GM18907 (cell line): ENCODE measurements at regions not wholly inside any gene's neighbourhood (a gene's known extent, or its start where the extent isn't known, plus 50 kb on each side); places are given as distances from the start of the nearest gene placed in this dataset.

Experiments used
- ATAC-seq: cut with Tn5 transposase; IDR thresholded peaks from one replicate; pipeline ENCODE4 v1.9.1; 2021; ENCODE audit warnings: mild to moderate bottlenecking, moderate library complexity; ENCODE audit not compliant: unreplicated experiment

GRCh38 chr5:74079971-74080556, 454.1 kb downstream of the ARHGEF28 start:
- no peak for ATAC-seq

DNA sequence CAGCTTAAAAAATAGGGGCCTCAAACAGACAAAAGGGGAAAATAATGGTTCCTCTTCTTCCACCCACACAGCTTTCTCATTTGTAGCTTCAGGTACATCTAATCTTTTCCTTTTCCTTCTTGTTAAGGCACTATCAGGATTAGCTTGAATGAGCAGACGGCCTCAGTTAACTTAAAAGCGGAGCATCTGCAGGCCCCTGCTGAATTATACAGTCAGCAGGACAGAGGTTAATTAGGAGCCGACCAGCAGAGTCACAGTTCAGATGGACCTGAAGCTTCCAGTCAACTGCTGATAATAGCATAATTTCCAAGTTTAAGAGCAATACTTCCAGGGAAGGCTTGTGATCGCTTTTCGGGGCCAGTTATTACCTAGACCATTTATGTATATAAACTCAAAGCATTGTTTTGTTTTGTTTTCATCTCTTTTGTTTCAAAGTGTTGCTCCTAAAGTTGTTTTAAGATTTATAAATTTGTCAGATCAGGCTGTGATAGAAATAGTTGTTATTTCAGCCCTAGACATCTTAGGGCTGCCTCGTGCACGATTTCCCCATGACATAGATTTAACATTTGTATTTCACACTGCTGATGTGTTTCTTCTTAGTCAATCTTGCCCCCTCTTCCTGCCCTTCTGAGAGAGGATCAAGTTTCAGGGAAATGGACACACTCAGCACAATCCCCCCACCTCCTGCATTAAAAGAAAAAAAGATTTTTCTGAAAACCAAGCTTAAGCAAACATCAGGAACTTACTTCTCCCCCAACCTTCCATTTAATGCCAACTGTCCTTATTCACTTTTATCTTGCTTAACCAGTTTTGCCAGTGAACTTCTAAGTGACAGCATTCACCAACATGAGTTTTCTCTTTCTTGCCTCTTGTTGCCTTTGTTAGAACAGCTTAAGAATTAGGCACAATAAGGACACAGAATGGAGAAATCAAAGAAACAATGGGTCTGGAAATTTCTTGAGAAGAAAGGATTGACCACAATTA, 449.8 kb downstream of the ARHGEF28 start:
- no peak for ATAC-seq

DNA sequence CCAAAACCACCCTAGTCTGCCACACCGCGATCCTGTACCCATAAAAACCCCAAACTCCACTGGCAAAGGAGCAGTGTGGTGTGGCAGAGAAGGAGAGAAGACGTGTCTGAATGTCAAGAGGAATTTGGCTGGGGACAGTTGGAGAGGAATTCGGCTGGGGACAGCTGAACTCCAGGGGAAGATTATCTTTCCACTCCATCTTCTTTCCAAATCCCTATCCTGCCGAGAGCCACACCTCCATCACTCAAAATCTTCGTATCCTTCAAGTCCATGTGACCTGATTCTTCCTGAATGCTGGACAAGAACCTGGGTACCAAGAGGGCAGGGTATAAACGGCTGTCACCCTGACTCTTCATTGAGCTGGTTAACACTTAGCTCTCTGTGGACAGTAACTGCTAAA, 448.1 kb downstream of the ARHGEF28 start:
- no peak for ATAC-seq

GRCh38 chr5:74073257-74073656, 447.3 kb downstream of the ARHGEF28 start:
- ATAC-seq = no peak

DNA sequence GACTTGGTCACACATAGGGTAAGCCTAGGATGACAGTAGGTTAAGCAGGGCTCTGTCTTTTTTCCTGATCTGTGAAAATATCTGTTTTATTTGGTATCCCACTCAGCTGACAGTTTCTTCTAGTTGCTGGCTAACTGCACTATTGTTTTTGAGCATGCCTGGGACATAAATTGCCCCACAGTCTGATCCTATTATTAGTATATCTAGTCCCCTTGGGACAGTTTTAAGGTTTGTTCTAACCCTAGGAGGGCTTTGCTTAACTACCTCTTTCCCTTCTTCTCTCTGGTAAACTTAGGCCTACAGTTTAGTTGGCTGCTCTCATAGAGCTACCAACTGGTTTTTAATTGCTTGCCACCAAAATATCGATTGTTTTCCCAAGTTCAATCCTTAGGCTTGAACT, 446.6 kb downstream of the ARHGEF28 start:
- no peak for ATAC-seq

DNA sequence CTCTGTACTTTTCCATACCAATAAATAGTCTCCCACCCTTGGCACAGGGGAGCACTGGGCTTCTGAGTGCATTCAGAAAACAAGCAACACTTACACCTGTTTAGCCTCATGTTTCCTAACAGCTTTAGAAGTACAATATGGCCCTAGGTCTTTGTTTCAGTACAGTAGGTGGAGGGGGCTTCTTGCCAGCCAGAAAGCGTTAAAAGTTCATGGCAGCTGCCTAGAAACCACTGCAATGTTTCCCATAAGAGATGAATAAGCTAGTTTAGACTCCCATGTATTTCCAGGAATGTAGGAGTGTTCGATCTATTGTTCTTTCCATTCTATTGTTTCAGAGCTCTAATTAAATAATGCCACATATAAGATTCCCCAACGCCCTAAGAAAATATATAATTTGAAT, 444.8 kb downstream of the ARHGEF28 start:
- ATAC-seq = no peak

DNA sequence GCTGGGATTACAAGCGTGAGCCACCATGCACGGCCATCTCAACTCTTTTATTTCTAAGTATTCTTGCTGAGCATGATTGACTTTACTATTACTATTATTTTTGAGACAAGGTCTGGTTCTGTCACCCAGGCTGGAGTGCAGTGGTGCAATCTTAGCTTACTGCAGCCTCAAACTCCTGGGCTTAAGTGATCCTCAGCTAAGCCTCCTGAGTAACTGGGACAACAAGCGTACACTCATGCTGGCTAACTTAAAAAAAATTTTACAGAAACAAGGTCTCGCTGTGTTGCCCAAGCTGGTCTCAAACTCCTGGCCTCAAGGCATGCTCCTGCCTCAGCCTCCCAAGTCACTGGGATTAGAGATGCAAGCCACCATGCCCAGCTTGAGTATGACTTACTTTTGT, 443.7 kb downstream of the ARHGEF28 start:
- no peak for ATAC-seq

DNA sequence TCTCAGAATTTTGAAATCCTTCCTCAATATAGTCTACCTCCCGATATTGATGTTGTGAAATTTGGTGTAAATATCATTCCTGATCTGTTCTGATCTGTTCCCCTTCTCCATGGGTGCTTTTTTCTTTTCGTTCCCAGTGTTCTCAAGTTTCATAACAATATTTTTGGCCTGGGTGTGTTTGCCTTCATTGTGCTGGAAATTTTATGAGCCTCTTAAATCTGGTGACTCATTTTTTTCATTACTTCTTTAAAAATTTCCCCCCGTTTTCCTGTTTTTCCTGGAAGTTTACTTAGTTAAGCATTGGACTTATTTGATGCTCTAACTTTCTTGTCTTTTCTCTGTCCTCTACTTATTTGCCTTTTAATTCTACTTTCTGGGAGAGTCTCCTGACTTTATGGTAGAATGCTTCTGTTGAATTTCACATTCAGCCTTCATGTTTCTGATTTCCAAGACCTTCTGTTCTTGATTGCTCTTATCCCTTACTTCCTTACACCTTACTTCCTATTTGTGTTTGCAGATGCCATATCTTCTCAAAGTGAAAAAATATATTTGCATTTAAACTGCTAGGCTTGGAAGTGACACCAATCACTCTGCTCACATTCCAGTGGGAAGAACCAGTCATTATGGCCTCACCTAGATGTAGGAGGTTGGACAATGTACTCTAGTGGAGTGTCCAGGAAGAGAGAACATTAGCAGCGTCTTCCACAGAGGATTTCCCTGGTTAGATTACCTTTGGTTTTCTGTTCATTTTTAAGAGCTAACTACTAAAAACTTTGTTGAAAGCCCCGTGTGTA, 441.9 kb downstream of the ARHGEF28 start:
- ATAC-seq = no peak

GRCh38 chr5:74064911-74065310, 438.9 kb downstream of the ARHGEF28 start:
- ATAC-seq = no peak

- no peak for ATAC-seq
These were observed 438.2 kb downstream of the ARHGEF28 start for GRCh38 chr5:74064225-74064624.

DNA sequence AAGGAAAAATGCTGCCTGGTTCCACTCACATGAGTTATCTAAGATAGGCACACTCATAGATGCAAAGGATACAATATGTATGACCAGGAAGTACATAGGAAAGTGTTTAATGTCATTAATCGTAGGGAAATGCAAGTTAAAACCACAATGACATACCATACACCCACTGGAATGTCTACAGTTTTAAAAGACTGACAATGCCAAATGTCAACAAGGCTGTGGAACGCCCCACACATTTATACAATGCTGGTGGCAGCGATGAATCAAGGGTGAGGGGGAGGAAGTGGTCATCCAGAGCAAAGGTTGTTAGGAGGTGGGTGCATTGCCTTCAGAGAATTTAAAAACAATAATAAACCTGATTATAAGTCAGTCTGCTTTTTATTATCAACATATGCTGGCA, 437.8 kb downstream of the ARHGEF28 start:
- no peak for ATAC-seq

DNA sequence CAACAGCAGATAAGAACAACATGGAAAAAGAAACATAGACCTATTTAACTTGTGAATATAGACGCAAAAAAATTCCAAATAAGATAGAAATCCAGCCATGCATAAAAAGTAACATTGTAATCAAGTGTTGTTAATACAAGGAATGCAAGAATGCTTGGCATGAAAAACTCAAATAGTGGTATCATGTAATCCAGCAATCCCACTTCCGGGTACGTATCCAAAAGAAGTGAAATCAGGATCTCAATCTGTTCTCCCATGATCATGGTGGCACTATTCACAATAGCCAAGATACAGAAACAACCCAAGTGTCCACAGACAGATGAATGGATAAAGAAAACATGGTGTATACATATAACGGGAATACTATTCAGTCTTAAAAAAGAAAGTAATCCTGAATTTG, 437.4 kb downstream of the ARHGEF28 start:
- ATAC-seq = no peak

GRCh38 chr5:74061292-74061691, 435.3 kb downstream of the ARHGEF28 start:
- no peak for ATAC-seq

- no peak for ATAC-seq
These were observed 433.7 kb downstream of the ARHGEF28 start for GRCh38 chr5:74059706-74060105.

DNA sequence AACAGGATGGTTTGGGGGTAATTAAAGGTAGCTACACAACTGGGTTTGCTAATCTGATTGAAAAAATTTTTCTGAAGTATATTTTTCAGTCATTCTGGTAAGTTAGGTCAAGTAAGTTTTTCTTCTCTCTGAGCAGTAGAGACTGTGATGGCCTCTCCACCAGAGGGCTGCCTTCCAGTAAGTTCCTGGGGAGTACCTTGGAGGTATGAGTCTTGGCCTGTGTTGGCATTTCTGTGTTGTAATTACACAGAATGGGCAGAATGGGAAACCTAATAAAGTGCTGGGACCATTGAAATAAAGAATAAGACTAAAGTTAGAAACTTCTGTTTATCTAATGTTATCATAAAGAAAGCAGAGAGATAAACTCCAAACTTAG, 430.8 kb downstream of the ARHGEF28 start:
- no peak for ATAC-seq

GRCh38 chr5:74056107-74056788, 430.3 kb downstream of the ARHGEF28 start:
- no peak for ATAC-seq

- no peak for ATAC-seq
These were observed 429.6 kb downstream of the ARHGEF28 start for GRCh38 chr5:74055486-74056106.

- ATAC-seq = no peak
These were observed 428.8 kb downstream of the ARHGEF28 start for GRCh38 chr5:74054641-74055421.

DNA sequence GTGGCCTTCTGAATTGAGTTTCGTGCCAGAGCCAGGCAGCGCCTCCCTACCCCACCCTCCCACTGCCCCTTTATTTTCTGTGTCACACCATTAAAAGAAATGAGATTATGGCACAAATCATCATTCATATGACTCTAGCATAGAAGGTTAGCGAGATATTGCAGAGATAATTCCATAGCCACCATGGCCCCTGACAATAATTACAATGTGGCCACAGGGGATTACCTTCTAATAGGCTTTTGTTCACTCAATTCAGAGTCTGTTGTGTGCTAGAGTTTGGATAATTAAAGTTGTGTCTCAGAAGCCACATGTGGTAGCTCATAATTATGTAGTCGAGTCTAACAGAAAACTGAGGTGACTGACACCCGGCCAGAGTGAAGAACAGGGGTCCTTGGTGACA, 428.1 kb downstream of the ARHGEF28 start:
- ATAC-seq = no peak
